PC-9 (cell line): ENCODE measurements at regions not wholly inside any gene's neighbourhood (a gene's known extent, or its start where the extent isn't known, plus 50 kb on each side); places are given as distances from the start of the nearest gene placed in this dataset.

Source experiments
- BruUV-seq: library from RNA; stranded (reverse); fragments of 400-500 nt; replicated peaks from 2 replicates; lab custom pipeline; 2021; lab: Mats Ljungman, UMichigan
- CTCF ChIA-PET: fragments of 300-600 bp; sonication (Branson Sonifier 250); formaldehyde crosslinking; loops from one replicate; lab custom pipeline; 2022; ENCODE audit warnings: antibody characterized with exemption; lab: Charles Lee
- POLR2A ChIA-PET: fragments of 300-600 bp; sonication (Branson Sonifier 250); formaldehyde crosslinking; loops from one replicate; lab custom pipeline; 2022; ENCODE audit warnings: antibody characterized with exemption; ENCODE audit not compliant: unreplicated experiment; lab: Charles Lee
- DNase-seq, 2 experiments: peaks; one replicate each; pipeline versions ENCODE4 v3.0.0 to v3.0.0-alpha.2; 2015 to 2022; ENCODE audit warnings: mixed read lengths in 1 of 2
- H2AFZ ChIP-seq: fragments of 200-600 bp; sonication (generic); 2 replicates; pipeline ENCODE4 v1.8.1; 2017; ENCODE audit warnings: antibody characterized with exemption
- H3F3A ChIP-seq: fragments of 200-600 bp; sonication (generic); 2 replicates; pipeline ENCODE4 v1.8.1; 2017; ENCODE audit warnings: antibody characterized with exemption, mild to moderate bottlenecking, low read depth; ENCODE audit not compliant: insufficient read depth
- H3K27ac ChIP-seq: fragments of 200-600 bp; sonication (generic); 2 replicates; pipeline ENCODE4 v1.6.1; 2016; ENCODE audit warnings: mixed run types
- H3K27me3 ChIP-seq: fragments of 200-600 bp; sonication (generic); 2 replicates; pipeline ENCODE4 v1.6.1; 2016; ENCODE audit warnings: low read depth, mixed run types; ENCODE audit not compliant: insufficient read depth
- H3K36me3 ChIP-seq: fragments of 200-600 bp; sonication (generic); 2 replicates; pipeline ENCODE4 v1.6.1; 2016; ENCODE audit warnings: low read depth, mixed run types
- H3K4me1 ChIP-seq: fragments of 200-600 bp; sonication (generic); replicated peaks from 2 replicates; pipeline ENCODE4 v1.6.1; 2016; ENCODE audit warnings: mixed run types; ENCODE audit not compliant: insufficient read depth
- H3K4me2 ChIP-seq: fragments of 200-600 bp; sonication (generic); 2 replicates; pipeline ENCODE4 v1.6.1; 2017; ENCODE audit warnings: mixed run types
- H3K4me3 ChIP-seq: fragments of 200-600 bp; sonication (generic); 2 replicates; pipeline ENCODE4 v1.6.1; 2016; ENCODE audit warnings: mixed run types
- H3K79me2 ChIP-seq: fragments of 200-600 bp; sonication (generic); 2 replicates; pipeline ENCODE4 v1.6.1; 2017; ENCODE audit warnings: low read depth, mixed run types
- H3K9me2 ChIP-seq: fragments of 200-600 bp; sonication (generic); 2 replicates; pipeline ENCODE4 v1.8.1; 2017; ENCODE audit warnings: mild to moderate bottlenecking; ENCODE audit not compliant: insufficient read depth
- H3K9me3 ChIP-seq: fragments of 200-600 bp; sonication (generic); 2 replicates; pipeline ENCODE4 v1.8.1; 2016; ENCODE audit warnings: low read depth; ENCODE audit not compliant: insufficient read depth
- H4K20me1 ChIP-seq: fragments of 200-600 bp; sonication (generic); 2 replicates; pipeline ENCODE4 v1.8.1; 2017; ENCODE audit not compliant: insufficient read depth
- CTCF ChIP-seq: fragments of 200-600 bp; sonication (generic); conservative IDR thresholded peaks from 2 replicates; pipeline ENCODE4 v1.6.1; 2017; ENCODE audit warnings: mixed run types, antibody characterized with exemption, mild to moderate bottlenecking, moderate library complexity
- EZH2 ChIP-seq: fragments of 200-600 bp; sonication (generic); IDR thresholded peaks from 2 replicates; pipeline ENCODE4 v1.8.0; 2017; ENCODE audit warnings: antibody characterized with exemption, low read depth
- intact Hi-C: fragments of 100-400 bp; cut with micrococcal nuclease; formaldehyde crosslinking; loops from one replicate; pipeline ENCODE4 v1.10.0; 2022; ENCODE audit not compliant: unreplicated experiment

- Histone ChIP-seq H3K9me2 (no peaks in the 10 kb centered on the region), H3K9me3 (no peaks in the 10 kb centered on the region), H3K36me3 (no peaks in the 10 kb centered on the region), H3F3A (no peaks in the 10 kb centered on the region), H3K4me1 (no peaks in the 10 kb centered on the region), H4K20me1 (no peaks in the 10 kb centered on the region), H3K4me2 (no peak overlapping the region), H3K27me3 (no peaks in the 10 kb centered on the region), H3K4me3 (no peak overlapping the region), H3K27ac (no peak overlapping the region), H2AFZ (no peak overlapping the region), H3K79me2 (no peaks in the 10 kb centered on the region)
- BruUV-seq = no TSS peak
- TF ChIP-seq EZH2 = no peak
- TF ChIP-seq CTCF = no peak
- CTCF ChIA-PET = no interaction called here
- no peak for DNase-seq
- intact Hi-C loops = no loop called here
- POLR2A ChIA-PET = no interaction called here
Observed at GRCh38 chr2:186429104-186429503, 57.0 kb upstream of the ZC3H15 start.

GRCh38 chr2:186431306-186431705 is 54.8 kb upstream of the ZC3H15 start:
- Histone ChIP-seq H3K4me3 (no peak overlapping the region), H3K27ac (no peak overlapping the region), H3K9me3 (no peaks in the 10 kb centered on the region), H3K4me1 (no peaks in the 10 kb centered on the region), H3K4me2 (no peak overlapping the region), H4K20me1 (no peaks in the 10 kb centered on the region), H3K79me2 (no peaks in the 10 kb centered on the region), H3K27me3 (no peaks in the 10 kb centered on the region), H3F3A (no peaks in the 10 kb centered on the region), H3K36me3 (no peaks in the 10 kb centered on the region), H2AFZ (no peak overlapping the region), H3K9me2 (no peaks in the 10 kb centered on the region)
- BruUV-seq = no TSS peak
- ChIA-PET CTCF (no interaction called here), POLR2A (no interaction called here)
- TF ChIP-seq CTCF = no peak
- TF ChIP-seq EZH2 = no peak
- intact Hi-C loops = no loop called here
- no peak for DNase-seq

DNA sequence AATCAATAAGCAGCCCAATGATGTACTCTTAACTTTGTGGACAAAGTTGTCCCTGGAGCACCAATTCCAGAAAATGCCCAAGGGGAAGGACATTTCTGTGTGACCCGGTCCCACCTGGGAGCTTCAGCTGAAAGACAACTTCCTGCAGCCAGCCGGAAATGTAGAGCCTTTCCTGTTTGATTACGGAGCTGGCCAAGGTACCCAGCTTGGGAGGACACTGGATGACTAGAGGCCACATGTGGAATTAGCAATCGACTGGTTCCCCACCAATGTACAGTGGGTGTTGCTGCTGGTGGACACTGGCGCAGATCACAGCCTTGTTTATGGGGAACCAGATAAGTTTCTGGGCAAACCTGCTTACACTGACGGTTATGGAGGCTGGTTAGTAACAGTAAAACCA is 53.0 kb upstream of the ZC3H15 start:
- Histone ChIP-seq H3K9me3 (no peaks in the 10 kb centered on the region), H3F3A (no peaks in the 10 kb centered on the region), H3K4me3 (no peak overlapping the region), H3K27me3 (no peaks in the 10 kb centered on the region), H2AFZ (no peak overlapping the region), H3K4me1 (no peaks in the 10 kb centered on the region), H3K4me2 (no peak overlapping the region), H4K20me1 (no peaks in the 10 kb centered on the region), H3K36me3 (no peaks in the 10 kb centered on the region), H3K27ac (no peak overlapping the region), H3K9me2 (no peaks in the 10 kb centered on the region), H3K79me2 (no peaks in the 10 kb centered on the region)
- CTCF ChIA-PET = no interaction called here
- TF ChIP-seq EZH2 = no peak
- no peak for TF ChIP-seq CTCF
- POLR2A ChIA-PET = no interaction called here
- DNase-seq = no peak
- intact Hi-C loops = no loop called here
- BruUV-seq = no TSS peak
